NCI-H146 (cell line): ENCODE measurements at regions not wholly inside any gene's neighbourhood (a gene's known extent, or its start where the extent isn't known, plus 50 kb on each side); places are given as distances from the start of the nearest gene placed in this dataset.
"Not testable (repeated sequence)": the region's sequence is repeated elsewhere in the genome, so short reads cannot be mapped to it uniquely, and the experiment has no call there.

Experiments used
- DNase-seq: peaks from one replicate; lab custom pipeline; 2025; lab: John Stamatoyannopoulos, UW

DNA sequence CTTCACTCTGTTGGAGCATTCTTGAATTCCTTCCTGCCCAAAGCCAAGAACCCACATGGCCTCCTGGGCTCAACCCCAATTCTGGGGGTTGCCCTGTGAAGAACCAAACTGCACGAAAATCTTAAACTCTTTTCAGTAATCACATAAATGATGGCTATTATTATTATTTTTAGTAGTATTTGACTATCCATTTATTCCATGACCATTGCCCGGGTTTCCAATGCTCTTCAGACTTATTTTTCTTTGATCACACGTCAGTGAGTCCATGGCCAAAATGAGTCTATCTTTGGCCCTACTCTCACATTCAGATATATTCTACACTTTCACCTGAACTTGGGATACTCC, 185.9 kb downstream of the AVL9 start:
- no peak for DNase-seq

GRCh38 chr7:32680259-32681173, 185.2 kb downstream of the AVL9 start:
- DNase-seq, result no peak

GRCh38 chr7:32679192-32679591, 183.9 kb downstream of the AVL9 start:
- no peak for DNase-seq

DNA sequence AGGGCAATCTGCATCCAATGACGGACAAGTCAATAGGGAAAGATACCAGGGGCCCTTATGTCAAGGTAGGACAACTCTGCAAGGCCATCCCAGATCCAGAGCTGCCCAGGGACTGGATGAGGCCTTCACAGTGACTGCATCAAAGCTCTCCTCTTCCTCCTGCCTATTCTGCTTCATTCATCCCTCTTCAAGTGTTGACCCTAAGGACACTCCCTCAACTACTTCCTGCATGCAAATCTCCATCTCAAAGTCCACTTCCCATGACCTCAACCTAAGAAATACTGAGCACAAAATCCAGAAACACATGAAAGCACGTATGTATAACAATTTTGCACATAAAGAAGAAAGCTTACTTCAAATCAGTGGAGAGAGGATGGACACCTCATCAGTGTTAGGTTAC, 182.3 kb downstream of the AVL9 start:
- DNase-seq, result no peak

DNA sequence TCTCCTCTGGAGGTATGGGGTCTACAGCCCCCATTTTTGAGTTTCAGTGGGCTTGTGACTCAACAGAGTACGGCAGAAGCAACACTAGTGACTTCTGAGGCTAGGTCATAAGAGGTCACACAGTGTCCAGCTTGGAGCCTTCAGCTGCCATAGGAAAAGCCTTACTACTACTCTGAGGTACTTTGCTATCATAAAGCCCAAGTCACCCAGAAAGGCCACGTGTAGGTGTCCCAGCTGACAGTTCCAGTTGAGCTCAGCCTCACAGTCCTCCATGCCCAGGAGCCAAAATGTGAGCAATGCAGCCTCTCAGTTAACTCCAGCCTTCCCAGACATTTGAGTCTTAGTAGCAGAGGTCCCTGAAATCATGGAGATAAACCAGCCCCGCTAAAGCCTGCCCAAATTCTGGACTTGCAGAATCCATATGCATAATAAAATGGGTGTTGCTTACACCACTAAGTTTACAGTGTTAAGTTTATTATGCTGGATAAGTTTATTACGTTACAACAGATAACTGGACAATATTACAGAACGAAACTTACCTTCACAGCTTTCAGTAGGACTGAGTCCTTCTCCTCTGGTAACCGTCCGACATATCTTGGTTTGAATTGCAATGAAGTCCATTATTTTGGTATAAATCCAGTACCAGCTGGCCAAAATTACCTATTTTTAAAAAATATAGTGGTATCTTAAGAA, 181.1 kb downstream of the AVL9 start:
- DNase-seq, result no peak

DNA sequence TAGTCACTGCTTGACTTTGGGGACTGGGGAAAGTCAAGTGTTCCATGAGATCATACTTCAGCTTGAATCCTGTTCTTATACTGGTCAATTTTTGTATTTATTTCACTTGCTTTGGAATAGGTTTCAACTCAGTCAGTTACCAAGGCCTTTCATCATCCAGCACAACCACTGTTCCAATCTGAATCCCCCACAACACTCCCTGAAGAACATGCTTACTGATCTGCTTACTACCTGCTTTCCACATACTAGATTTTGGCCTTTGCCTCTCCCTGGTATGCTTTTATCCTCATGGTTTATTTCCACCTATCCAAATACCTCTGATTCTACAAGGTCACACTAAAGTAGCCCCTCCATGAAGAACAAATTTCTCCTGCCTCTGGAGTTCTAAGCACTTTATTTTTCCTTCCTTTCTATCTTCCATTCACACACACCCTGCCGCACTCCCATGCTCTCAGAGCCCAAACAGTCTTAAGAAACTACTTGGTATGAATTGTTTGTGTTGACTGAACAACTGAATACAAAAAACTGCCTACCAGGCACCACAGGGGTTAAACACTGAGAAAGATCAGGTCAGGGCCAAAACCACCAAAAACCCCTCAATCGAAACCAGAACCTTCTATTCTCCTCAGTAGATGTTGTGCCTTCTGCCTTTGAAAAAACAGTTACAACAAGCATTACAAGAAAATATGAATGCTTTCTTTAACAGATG, 178.1 kb downstream of the AVL9 start:
- DNase-seq, result no peak

DNA sequence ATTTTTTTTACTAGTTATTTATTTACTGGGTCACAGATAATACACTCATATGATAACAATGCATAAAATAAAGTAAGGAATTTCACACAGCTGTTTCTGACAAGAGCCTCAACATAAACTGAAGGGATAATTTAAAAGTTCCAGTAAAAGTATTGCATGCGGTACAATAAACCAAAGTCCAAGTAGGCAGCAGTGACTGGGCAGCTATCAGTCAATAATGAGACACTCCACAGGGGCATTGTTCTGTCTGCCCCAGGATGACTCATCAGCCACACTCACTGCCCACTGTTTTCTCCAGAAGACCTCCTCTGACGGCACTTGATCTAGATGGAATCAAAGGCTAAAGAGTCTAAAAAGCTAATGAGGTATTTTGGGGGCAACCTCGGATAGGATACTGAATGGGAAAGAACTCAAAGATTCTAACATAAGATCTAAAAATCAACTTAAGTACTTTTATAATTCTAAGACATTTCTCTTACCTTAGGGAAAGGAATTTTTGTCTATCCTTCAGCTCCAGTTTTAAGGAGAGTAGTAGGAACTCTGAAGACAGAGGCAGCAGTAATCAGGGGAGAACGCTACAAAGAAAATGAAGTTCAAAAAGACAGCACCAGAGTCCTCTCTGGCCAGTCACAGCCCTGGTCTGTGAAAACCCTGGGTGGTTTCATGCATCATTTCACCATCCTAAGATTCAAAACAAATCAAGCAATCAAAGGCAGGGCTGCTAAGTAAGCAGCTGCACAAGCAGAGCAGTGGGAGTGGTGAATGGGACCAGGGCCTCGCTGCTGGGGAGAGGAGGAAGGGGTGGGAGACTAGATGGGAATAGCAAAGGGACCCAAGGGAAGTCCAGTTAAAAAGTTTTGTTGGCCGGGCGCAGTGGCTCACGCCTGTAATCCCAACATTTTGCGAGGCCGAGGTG, 175.1 kb downstream of the AVL9 start:
- DNase-seq, result peak; percentile 47

DNA sequence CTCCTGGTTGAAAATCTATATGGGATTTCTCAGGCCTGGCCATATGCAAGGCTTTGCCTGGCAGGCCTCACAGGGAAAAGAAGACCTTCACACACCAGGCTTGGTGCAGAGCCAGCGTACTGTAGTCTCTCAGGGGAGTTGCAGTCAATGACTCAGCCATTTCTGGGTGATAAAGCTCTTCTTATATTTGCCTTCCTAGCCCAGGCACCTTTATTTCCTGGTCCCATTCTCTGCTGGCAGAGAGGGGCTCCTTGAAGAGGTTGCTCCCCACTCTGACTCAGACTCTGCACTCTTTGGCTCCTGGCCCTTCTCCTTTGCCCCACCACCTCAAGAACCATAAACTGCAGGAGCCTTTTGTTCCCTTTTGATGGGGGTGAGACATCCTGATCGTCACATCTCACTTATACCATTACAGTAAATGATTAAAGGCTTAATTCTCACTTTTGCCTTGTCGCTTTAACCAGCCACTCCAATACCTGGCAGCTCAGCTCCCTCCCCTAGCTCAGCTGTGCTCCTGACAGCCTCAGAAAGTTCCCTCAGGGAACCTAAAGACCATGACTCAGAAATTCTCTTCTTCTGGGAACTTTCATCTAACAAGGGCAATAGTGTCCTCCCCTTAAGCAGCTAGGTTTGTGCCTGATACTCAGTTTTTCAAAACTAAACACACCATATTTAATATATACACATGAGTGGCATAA, 174.0 kb downstream of the AVL9 start:
- DNase-seq, result not testable (repeated sequence)

DNA sequence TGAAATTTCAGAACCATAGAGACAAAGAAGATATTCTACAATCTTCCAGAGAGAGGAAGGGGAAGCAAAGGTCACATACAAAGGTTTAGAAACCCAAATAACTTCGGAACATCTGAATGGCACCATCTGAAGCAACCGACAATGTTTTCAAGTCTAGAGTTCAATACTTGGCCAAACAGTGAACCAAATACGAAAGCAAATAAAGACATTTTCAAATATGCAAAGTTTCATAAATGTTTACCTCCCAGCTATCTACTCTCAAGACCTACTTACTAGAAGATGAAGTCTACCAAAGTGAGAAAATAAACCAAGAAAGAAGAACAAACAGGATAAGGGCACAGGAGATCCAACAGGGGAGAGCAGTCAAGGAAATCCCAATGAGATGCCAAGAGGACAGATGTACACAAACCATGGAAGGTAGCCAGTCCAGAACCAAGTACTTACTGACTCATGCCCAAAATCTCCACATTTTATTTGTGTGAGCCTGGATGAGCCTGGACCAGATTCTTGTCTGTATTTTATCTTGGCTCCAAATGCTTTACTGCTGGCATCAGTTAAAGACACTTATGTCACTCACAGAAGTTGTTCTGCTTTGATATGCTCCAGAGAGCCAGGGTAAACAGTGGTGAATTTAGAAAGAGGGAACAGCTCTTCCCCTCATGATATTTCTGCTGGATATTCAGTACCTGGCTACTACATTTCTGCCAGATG, 173.3 kb downstream of the AVL9 start:
- not testable (repeated sequence) for DNase-seq

DNA sequence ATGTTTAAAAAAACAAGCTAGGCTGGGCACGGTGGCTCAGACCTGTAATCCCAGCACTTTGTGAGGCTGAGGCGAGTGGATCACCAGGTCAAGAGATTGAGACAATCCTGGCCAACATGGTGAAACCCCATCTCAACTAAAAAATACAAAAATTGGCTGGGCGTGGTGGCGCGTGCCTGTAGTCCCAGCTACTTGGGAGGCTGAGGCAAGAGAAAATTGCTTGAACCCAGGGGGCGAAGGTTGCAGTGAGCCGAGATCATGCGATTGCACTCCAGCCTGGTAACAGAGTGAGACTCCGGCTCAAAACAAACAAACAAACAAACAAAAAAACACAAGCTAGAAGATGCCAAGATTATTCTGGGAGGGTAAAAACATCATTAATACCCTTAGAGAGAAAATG, 172.3 kb downstream of the AVL9 start:
- not testable (repeated sequence) for DNase-seq

DNA sequence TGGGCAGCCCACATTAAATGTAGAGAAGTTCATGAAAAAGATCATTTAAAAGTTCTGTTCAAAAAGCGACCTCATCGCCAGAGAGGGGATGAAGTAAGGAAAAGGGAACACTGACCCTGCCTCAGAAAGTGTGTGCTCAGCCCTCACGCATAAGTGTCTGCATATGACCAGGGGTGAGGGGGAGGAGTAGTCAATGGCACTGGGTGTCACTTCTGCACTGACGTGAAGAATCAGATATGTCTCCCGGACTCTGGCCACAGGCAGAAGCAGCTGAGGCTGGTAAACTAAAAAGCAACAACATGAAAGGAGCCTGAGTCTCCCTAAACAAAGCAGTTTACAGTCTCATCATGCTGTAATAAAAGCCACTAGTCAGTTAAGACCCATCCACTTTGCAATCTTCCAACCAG, 168.5 kb downstream of the AVL9 start:
- DNase-seq, result not testable (repeated sequence)

DNA sequence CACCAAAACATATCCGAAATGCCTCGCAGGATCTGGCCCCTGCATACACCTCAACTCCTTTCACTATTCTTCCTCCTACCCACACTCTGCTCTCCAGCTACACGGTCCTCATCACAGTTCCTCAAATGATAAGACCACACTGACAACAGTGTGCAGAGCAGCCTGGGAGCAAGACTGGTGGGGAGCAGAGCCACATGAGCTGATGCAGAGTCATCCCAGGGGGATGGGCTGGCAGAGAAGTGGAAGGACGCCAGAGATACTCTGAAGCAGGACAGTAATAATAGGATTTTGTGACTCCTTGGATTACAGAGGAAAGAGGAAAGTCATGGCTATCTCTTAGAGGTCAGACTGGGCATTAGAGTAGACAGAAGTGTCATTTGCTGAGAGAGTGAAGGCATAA, 167.2 kb downstream of the AVL9 start:
- not testable (repeated sequence) for DNase-seq

- no peak for DNase-seq
Measured at GRCh38 chr7:32661929-32662328, 166.6 kb downstream of the AVL9 start.

DNA sequence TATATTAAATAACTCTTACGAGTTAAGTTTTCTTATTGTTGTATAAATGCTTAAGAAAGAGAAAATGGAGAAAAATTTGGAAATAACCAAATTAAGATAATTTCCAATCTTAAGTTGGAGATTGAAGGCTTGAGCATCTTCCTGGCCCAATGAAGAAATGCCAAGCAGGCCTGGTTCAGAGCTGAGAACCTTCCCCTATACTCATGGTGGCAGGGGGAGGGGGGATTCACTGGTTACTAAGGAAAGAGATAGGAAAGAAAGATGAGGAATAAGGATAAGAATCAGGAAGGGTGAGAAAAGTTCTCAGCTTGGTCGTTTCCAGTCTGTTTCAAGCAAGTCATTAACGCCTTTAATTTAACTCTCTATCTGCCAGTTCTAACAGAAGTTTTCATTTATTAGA, 166.2 kb downstream of the AVL9 start:
- no peak for DNase-seq

DNA sequence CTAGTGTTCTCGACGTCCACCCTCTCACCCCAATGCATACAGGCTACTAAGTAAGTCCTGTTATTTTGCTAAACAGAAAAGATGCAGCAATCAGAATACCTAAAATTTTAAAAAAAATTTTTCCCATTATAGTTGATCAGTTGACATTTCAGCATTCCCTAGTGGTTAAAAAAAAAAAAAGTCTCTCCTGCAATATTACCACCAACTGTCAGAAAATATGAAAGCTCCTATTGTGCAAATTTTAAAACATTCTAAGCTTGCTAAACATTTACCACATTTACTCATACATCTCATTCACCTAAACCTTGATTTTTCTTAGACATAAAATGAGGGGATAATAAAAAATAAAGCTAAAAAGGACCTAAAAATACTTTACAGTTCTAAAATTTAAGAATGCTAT, 165.6 kb downstream of the AVL9 start:
- no peak for DNase-seq

DNA sequence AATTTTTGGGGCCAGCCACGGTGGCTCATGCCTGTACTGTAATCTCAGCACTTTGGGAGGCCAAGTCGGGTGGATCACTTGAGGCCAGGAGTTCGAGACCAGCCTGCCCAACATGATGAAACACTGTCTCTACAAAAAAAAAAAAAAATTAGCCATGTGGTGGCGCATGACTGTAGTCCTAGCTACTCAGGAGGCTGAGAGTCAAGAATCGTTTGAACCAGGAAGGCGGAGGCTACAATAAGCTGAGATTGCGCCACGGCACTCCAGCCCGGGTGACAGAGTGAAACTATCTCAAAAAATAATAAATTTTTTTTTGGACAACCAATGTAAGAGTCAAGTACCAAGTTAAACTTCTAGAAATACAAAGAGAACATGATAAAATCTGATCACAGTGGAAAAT, 164.6 kb downstream of the AVL9 start:
- no peak for DNase-seq

GRCh38 chr7:32658467-32658869, 163.2 kb downstream of the AVL9 start:
- no peak for DNase-seq

DNA sequence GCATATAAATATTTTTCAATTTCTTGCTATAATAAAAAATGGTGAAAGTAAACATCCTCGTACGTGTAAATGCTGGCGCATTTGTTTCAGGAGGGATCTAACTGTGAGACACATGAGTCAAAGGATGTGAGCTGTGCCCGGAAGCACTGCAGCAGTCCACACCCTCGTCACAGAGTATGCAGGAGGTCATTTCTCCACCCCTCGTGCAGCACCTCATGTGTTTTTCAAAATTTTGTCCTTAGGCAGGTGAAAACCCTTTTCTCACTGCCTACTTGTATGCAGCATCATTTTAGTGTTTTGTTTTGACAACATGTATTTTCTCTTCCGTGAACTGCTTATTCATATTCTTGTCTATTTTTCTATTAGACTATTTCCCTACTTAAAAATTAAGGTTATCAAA, 162.7 kb downstream of the AVL9 start:
- no peak for DNase-seq

GRCh38 chr7:32654549-32654948, 159.3 kb downstream of the AVL9 start:
- DNase-seq, result not testable (repeated sequence)

DNA sequence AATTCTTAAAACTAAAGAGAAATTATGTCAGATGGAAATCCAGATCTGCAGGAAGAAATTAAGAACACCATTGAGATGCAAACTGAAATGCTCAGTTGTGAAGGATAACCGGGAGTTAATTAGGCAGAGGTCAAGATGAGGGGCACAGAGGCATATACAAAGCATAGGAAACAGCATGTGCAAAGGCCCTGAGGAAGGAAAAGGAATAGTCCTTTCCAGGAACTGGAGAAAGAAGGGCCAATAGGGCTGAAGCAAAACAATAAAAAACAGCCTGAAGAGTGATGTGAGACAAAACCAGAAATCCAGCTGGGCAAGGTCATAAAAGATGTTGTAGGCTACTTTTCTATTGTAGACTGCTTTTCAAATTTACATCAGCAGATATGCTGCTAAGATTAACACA, 155.1 kb downstream of the AVL9 start:
- not testable (repeated sequence) for DNase-seq
